Erythroblast (primary cell): ENCODE measurements at regions not wholly inside any gene's neighbourhood (a gene's known extent, or its start where the extent isn't known, plus 50 kb on each side); places are given as distances from the start of the nearest gene placed in this dataset.

Source experiments
- GATA1 ChIP-seq: IDR thresholded peaks from 2 replicates; pipeline ENCODE4 v1.6.1; 2011; ENCODE audit warnings: low read depth, mild to moderate bottlenecking, control low read depth, low read length, moderate library complexity
- POLR2A ChIP-seq: IDR thresholded peaks from 2 replicates; pipeline ENCODE4 v1.6.1; 2011; ENCODE audit warnings: mild to moderate bottlenecking, low read length

DNA sequence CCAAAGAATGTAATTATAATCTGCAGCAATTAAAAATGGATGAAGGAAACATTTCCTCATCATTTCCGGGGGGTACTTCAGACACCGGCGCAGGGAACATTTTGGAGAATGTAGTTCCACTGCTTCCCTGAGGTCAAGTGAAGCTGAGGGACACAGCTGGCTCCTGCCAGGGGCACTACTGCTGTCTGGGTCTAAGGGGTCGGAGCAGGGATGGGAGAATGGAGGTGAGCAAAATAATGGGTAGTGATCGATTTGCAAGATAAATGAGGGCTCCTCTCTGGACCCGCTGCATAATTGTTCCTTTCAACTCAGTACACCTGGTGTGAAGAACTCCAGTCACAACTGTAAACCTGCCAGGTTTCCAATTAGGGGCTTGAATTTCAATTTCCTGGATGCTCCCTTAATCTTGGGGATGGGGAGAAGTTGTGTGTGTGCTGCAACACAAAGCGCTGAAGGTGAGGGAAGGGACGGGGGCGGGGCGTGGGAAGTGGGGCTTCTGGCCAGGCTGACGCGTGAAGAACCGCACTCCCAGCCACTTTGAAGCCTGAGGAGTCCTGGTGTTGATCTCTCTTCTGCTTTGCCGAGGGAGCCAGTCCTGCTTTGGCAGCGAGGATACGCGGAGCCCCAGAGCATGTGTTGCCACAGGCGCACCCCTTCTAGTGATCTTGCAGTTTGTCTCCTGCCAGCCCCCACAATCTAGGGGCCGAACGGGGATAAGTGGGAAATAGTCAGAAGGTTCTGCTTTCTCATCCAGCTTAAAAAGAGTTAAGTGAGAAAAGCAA lies 57.9 kb upstream of the PCDH8 start:
- TF ChIP-seq POLR2A (no peak), GATA1 (no peak)
